Thyroid gland (tissue), 4 donors: ENCODE measurements at regions not wholly inside any gene's neighbourhood (a gene's known extent, or its start where the extent isn't known, plus 50 kb on each side); places are given as distances from the start of the nearest gene placed in this dataset.
A peak's percentile ranks its signal among the peaks of the same experiment; 100 is the strongest.

Source experiments
- DNase-seq, 2 donors: peaks; one replicate each; pipeline ENCODE4 v3.0.0-alpha.2; 2019
- H3K27ac ChIP-seq, 3 donors: fragments of 200-600 bp; sonication (generic); 1 replicate in 2 of 3; 2 replicates in 1 of 3; pipeline ENCODE4 v1.5.1; 2016 to 2019; ENCODE audit warnings: mild to moderate bottlenecking in 1 of 3, moderate library complexity in 1 of 3
- H3K27me3 ChIP-seq: fragments of 200-600 bp; sonication (generic); one replicate; pipeline ENCODE4 v1.5.1; 2019
- H3K36me3 ChIP-seq, 2 donors: fragments of 200-600 bp; sonication (generic); one replicate each; pipeline ENCODE4 v1.5.1; 2016 to 2019
- H3K4me1 ChIP-seq, 2 donors: fragments of 200-600 bp; sonication (generic); one replicate each; pipeline ENCODE4 v1.5.1; 2017 to 2019
- H3K4me3 ChIP-seq, 3 donors: fragments of 200-600 bp; sonication (generic); replicated peaks in 1 of 3; 1 replicate in 2 of 3; 2 replicates in 1 of 3; pipeline ENCODE4 v1.5.1; 2016; ENCODE audit warnings: mild to moderate bottlenecking in 1 of 3
- H3K9me3 ChIP-seq: fragments of 200-600 bp; sonication (generic); one replicate; pipeline ENCODE4 v1.5.1; 2017
- POLR2A ChIP-seq, 2 donors: fragments of 450-650 bp; IDR thresholded peaks; one replicate each; pipeline ENCODE4 v1.6.1; 2017; ENCODE audit warnings: antibody characterized with exemption in 2 of 2, mild to moderate bottlenecking in 2 of 2, moderate library complexity in 1 of 2
- WGBS, 2 donors: methylation state at CpG; one replicate each; pipeline ENCODE4 v1.1.5; 2017; 5-methylcytosine and 5-hydroxymethylcytosine counted together
- intact Hi-C: fragments of 100-400 bp; cut with DNase I; formaldehyde crosslinking; loops from one replicate; pipeline ENCODE4 v1.15.1; 2023
- TF ChIP-seq, protein P1 (sequence below), 6 experiments: fragments of 200-600 bp in 3 of 6; fragments of 450-650 bp in 3 of 6; sonication (generic) in 3 of 6; IDR thresholded peaks; one replicate each; pipeline ENCODE4 v1.5.1; 2016 to 2019; ENCODE audit warnings: antibody characterized with exemption in 6 of 6, mild to moderate bottlenecking in 2 of 6, inconsistent platforms in 1 of 6, moderate library complexity in 1 of 6

DNA sequence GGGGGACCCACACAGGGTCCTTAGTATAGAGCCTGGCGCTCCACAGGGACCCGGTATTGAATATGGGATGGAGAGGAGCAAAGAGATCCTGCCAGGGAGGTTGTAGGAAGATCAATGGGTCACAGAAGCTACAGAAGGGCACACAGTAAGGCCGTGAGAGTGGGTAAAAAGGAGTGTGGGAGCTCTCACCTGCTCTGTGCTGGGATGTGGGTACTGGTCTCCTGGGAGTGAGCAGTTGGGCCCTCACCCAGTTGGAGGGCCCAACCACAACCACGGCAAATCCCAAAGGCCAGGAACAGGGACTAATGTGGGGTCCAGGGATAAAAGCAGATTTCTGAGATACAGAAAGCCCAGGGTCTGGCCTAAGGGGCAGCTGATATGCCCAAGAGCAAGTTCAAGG is 59.9 kb upstream of the SMOX start:
- no peaks in the 10 kb centered on the region for H3K27me3 ChIP-seq
- no peak for DNase-seq
- no peak overlapping the region for H3K27ac ChIP-seq
- H3K4me1 ChIP-seq, result peaks cover 0 to 10% of the 10 kb centered on the region in 2 donors
- no peak for TF ChIP-seq POLR2A (IDR thresholded peaks at IDR 0.05)
- TF ChIP-seq, protein P1, sequence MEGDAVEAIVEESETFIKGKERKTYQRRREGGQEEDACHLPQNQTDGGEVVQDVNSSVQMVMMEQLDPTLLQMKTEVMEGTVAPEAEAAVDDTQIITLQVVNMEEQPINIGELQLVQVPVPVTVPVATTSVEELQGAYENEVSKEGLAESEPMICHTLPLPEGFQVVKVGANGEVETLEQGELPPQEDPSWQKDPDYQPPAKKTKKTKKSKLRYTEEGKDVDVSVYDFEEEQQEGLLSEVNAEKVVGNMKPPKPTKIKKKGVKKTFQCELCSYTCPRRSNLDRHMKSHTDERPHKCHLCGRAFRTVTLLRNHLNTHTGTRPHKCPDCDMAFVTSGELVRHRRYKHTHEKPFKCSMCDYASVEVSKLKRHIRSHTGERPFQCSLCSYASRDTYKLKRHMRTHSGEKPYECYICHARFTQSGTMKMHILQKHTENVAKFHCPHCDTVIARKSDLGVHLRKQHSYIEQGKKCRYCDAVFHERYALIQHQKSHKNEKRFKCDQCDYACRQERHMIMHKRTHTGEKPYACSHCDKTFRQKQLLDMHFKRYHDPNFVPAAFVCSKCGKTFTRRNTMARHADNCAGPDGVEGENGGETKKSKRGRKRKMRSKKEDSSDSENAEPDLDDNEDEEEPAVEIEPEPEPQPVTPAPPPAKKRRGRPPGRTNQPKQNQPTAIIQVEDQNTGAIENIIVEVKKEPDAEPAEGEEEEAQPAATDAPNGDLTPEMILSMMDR (IDR thresholded peaks at IDR 0.05), result no peak
- intact Hi-C loops, result loop anchor here (10.0 kb wide), 1 partner anchor 414 kb away; no protein-coding TSS in a partner anchor
- no peaks in the 10 kb centered on the region for H3K9me3 ChIP-seq
- WGBS, 2 donors, result 88 to 94% methylated on average over 4 of the region's 4 CpGs
- no peak overlapping the region for H3K4me3 ChIP-seq
- H3K36me3 ChIP-seq, result no peaks in the 10 kb centered on the region

DNA sequence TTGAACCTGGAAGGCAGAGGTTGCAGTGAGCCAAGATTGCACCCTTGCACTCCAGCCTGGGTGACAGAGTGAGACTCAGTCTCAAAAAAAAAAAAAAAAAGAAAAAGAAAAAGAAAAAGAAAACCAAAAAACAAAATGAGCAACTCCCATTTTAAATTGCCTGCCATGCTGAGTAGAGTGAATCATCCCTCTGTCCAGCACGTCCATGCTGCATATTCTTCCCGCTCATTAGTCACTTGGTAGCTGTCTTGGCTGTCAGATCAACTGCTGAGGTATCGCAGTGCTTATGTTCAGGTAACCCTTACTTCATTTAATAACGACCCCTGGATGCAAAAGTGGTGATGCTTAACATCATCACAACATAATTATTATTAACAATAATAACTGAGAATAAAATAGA is 60.7 kb upstream of the SMOX start:
- H3K27ac ChIP-seq, result no peak overlapping the region
- H3K4me3 ChIP-seq, result no peak overlapping the region
- no peaks in the 10 kb centered on the region for H3K36me3 ChIP-seq
- H3K9me3 ChIP-seq, result no peaks in the 10 kb centered on the region
- intact Hi-C loops, result loop anchor here (10.0 kb wide), 1 partner anchor 413 kb away; no protein-coding TSS in a partner anchor
- no peaks in the 10 kb centered on the region for H3K27me3 ChIP-seq
- WGBS, 2 donors, result 85 to 89% methylated on average over 4 of the region's 4 CpGs
- TF ChIP-seq, protein P1 (IDR thresholded peaks at IDR 0.05), result no peak
- no peak for TF ChIP-seq POLR2A (IDR thresholded peaks at IDR 0.05)
- peaks cover 0 to 18% of the 10 kb centered on the region in 2 donors for H3K4me1 ChIP-seq
- DNase-seq, result no peak

DNA sequence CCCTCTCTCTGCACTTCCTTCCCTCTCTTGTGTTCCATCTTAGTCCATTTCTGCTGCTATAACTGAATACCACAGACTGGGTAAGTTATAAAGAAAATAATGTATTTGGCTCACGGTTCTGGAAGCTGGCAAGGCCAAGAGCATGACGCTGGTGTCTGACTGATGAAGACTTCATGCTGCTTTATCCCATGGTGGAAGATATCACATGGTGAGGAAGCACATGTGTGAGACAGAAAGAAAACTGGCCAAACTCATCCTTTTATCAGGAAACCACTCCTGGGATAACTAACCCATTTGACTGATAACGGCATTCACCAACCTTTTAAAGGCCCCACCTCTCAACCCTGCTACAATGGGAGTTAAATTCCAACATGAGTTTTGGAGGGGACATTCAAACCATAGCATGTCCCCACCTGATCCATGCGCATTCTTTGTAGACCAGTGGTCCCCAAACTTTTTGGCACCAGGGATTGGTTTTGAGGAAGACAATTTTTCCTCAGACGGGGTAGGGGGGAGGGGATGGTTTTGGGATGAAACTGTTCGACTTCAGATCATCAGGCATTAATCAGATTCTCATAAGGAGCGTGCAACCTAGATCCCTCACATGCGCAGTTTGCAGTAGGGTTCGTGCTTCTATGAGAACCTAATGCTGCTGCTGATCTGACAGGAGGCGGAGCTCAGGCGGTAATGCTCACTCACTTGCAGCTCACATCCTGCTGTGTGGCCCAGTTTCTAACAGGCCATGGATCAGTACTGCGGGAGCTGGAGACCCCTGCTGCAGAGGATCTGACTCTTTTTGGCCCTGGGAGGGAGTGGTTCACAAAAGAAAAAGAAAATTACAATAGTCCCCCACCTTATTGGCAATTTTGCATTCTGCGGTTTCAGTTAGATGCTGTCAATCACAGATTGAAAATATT is 61.6 kb upstream of the SMOX start:
- Histone ChIP-seq H3K4me3 (no peak overlapping the region), H3K9me3 (no peaks in the 10 kb centered on the region), H3K4me1 (peaks cover 0 to 24% of the 10 kb centered on the region in 2 donors), H3K27me3 (no peaks in the 10 kb centered on the region), H3K27ac (no peak overlapping the region), H3K36me3 (no peaks in the 10 kb centered on the region)
- intact Hi-C loops, result loop anchor here (10.0 kb wide), 1 partner anchor 412 kb away; no protein-coding TSS in a partner anchor
- WGBS, 2 donors, result 85 to 89% methylated on average over 13 of the region's 13 CpGs
- DNase-seq, result no peak
- TF ChIP-seq, protein P1 (IDR thresholded peaks at IDR 0.05), result no peak
- TF ChIP-seq POLR2A (IDR thresholded peaks at IDR 0.05), result no peak

DNA sequence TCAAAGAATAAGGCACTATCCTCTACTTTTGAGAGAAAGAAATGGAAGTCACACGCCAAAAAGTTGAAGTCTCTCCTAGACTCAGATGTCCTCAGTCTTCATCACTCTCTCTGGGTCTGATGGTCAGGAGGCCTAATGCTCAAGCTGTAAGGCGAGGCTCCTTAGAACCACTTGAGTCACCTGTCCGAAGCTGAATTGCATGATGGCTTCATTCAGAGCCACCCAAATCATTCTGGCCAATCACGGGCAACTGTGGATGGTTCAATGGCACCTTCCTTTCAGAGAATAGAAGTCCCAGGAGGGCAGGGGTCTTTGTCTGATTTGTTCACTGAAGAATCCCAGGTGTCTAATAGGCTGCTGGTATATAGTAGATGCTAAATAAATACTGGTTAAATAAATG is 63.9 kb upstream of the SMOX start:
- intact Hi-C loops, result loop anchor here (10.0 kb wide), 1 partner anchor 410 kb away; no protein-coding TSS in a partner anchor
- H3K27ac ChIP-seq, result no peak overlapping the region
- H3K9me3 ChIP-seq, result no peaks in the 10 kb centered on the region
- no peak for TF ChIP-seq POLR2A (IDR thresholded peaks at IDR 0.05)
- TF ChIP-seq, protein P1 (IDR thresholded peaks at IDR 0.05), result no peak
- H3K27me3 ChIP-seq, result no peaks in the 10 kb centered on the region
- 79 to 84% methylated on average over 4 of the region's 4 CpGs for WGBS, 2 donors
- peaks cover 0 to 27% of the 10 kb centered on the region in 2 donors for H3K4me1 ChIP-seq
- DNase-seq, result no peak
- H3K36me3 ChIP-seq, result no peaks in the 10 kb centered on the region
- H3K4me3 ChIP-seq, result no peak overlapping the region

DNA sequence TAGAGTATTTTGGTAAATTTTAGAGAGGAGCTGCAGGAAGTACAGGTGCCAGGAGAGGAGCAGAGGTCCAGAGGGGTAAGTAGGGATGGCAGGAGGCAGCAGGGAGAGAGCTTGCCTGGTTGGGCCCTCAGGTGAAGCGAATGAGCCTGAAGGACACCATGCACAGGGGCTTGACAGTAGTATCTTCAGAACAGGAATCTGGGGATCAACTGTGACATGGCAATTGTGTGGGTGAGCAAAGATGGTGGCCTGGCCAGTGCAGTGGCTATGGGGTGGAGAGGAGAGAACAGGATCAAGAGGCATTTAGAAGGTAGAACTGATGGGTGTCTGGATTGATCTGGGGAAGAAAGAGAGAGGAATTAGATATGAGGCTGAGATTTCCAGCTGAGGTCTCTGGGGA is 64.5 kb upstream of the SMOX start:
- Histone ChIP-seq H3K27me3 (no peaks in the 10 kb centered on the region), H3K36me3 (no peaks in the 10 kb centered on the region), H3K27ac (peak overlapping the region in 1 of 3 donors; percentile 56), H3K4me1 (peaks cover 0 to 27% of the 10 kb centered on the region in 2 donors), H3K9me3 (no peaks in the 10 kb centered on the region), H3K4me3 (no peak overlapping the region)
- intact Hi-C loops, result loop anchor here (10.0 kb wide), 1 partner anchor 409 kb away; no protein-coding TSS in a partner anchor
- TF ChIP-seq POLR2A (IDR thresholded peaks at IDR 0.05), result no peak
- TF ChIP-seq, protein P1 (IDR thresholded peaks at IDR 0.05), result no peak
- 94 to 100% methylated on average over 1 of the region's 1 CpG for WGBS, 2 donors
- no peak for DNase-seq
